ENCODE measurements at regions not wholly inside any gene's neighbourhood (a gene's known extent, or its start where the extent isn't known, plus 50 kb on each side); places are given as distances from the start of the nearest gene placed in this dataset.

GRCh38 chr1:75668813-75669212, 55.7 kb upstream of the ACADM start:
- no peak for DNase-seq (ENCODE audit: low read depth)

DNA sequence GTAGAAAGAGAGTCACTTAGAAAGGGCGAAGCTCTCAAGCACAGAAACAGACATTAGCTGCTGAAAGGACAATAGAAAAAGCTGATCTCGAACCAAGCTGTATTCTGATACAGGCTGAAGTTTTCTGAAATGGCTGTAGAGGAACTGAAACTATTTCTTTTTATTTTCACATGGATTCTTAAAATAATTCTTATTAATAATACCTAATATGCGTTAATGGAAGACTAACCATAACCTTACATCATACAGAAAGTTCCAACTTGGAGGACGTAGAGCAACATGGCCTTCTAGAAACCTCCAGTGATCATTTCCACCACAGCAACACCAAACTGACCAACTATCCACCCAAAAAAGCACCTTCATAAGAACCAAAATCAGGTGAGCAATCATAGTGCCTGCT, 52.8 kb upstream of the ACADM start:
- no peak for DNase-seq (ENCODE audit: low read depth)

DNA sequence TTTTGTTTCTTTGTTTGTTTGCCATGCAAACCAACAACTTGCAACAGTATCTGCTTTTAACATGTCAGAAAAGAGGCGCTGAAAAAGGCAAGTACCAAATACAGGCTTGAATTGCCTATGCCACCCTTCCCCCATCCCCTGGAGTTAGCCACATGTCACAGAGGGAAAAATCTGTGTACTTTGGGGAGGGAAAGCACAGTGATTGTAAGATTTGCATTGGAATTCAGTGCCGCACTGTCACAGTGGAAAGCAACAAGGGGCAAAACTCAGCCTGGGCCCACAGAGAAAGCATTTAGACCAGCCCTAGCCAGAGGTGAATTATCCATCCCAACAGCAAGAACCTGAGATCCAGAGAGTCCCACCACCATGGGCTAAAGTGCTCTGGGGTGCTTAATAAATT, 52.4 kb upstream of the ACADM start:
- DNase-seq (ENCODE audit: low read depth), result no peak

GRCh38 chr1:75672528-75673393, 51.7 kb upstream of the ACADM start:
- DNase-seq (ENCODE audit: low read depth), result peak; percentile 90

- no peak for DNase-seq (ENCODE audit: low read depth)
These were observed 51.1 kb upstream of the ACADM start for GRCh38 chr1:75673399-75673798.

DNA sequence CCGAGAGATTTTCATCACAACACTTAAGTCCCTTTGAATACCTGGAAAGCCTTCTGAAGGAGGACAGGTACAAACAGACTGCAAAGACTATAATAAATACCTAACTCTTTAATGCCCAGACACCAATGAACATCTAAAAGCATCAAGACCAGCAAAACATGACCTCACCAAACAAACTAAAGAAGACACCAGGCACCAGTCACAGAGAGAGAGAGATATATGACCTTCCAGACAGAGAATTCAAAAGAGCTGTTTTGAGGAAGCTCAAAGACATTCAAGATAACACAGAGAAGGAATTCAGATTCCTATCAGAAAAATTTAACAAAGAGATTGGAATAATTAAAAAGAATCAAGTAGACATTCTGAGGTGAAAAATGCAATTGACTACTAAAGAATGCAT, 50.6 kb upstream of the ACADM start:
- no peak for DNase-seq (ENCODE audit: low read depth)

Measured in M059J (cell line).